ENCODE measurements at regions not wholly inside any gene's neighbourhood (a gene's known extent, or its start where the extent isn't known, plus 50 kb on each side); places are given as distances from the start of the nearest gene placed in this dataset.

DNA sequence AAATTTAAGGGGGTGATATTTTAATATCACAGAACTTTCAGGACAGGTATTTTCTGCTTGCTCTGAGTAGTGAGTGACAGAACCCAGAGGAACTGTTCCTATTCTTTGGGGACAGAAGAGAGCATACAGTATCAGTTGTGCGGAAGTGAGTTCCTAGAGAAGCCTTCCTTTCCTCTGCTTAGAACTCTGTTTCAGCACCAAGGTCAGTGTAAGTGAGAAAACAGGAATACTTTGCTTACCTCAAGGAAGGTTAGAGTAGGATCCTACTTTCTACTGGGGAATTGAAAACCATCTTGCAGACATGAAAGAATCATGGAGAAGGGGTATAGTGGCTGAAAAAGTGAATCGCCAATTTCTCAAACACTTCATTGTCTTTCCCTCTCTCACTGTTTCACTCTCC is 542.4 kb downstream of the SQOR start (continued):
- TF ChIP-seq, protein P1, sequence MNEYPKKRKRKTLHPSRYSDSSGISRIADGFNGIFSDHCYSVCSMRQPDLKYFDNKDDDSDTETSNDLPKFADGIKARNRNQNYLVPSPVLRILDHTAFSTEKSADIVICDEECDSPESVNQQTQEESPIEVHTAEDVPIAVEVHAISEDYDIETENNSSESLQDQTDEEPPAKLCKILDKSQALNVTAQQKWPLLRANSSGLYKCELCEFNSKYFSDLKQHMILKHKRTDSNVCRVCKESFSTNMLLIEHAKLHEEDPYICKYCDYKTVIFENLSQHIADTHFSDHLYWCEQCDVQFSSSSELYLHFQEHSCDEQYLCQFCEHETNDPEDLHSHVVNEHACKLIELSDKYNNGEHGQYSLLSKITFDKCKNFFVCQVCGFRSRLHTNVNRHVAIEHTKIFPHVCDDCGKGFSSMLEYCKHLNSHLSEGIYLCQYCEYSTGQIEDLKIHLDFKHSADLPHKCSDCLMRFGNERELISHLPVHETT (CRISPR knock-in tag; conservative IDR thresholded peaks at IDR 0.05) = no peak

DNA sequence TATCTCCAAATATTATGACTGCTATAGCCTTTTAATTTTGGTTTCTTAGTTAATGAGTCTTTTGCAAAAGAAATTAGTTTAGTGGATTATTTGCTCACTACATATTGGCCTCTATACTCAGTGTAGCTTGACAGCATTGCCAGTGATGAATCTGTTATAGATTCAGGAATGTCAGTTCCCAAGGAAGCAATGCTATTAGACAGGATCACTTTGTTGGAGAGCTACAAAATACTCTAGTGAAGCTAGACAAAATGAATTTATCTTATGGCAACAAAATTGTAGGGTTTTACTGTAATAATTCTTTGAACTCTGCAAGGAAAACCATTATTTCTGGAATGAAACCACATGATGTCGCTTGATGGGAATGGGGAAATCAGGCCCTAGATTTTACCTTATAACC is 543.3 kb downstream of the SQOR start:
- Histone ChIP-seq H2AFZ (ENCODE audit: low read length) (no peak overlapping the region), H3K4me2 (ENCODE audit: low read depth, low read length) (no peak overlapping the region), H3K27me3 (ENCODE audit: control insufficient read depth in 1 of 2, insufficient read depth in 2 of 2, low read length in 2 of 2) (no peaks in the 10 kb centered on the region), H3K9me3 (ENCODE audit: low read length) (peaks cover 96% of the 10 kb centered on the region), H3K79me2 (ENCODE audit: insufficient read depth, low read length) (no peaks in the 10 kb centered on the region), H3K4me3 (replicated peaks in 1 of 3; ENCODE audit: insufficient read depth in 1 of 3, low read depth in 2 of 3, low read length in 3 of 3) (no peak overlapping the region), H3K36me3 (replicated peaks in 1 of 2; ENCODE audit: control insufficient read depth in 1 of 2, insufficient read depth in 2 of 2, low read length in 2 of 2) (no peaks in the 10 kb centered on the region), H3K4me1 (ENCODE audit: insufficient read depth, low read length) (no peaks in the 10 kb centered on the region), H3K9ac (ENCODE audit: insufficient read depth, low read depth, low read length) (no peak overlapping the region), H4K20me1 (ENCODE audit: insufficient read depth, low read length) (no peaks in the 10 kb centered on the region), H3K27ac (ENCODE audit: extremely low read length, insufficient read depth, low read length) (no peak overlapping the region)
- CTCF ChIA-PET (ENCODE audit: low intra/inter-chr PET ratio, low total read pairs) = no interaction called here
- no TSS peak for BruUV-seq (replicated peaks)
- FAIRE-seq (no peak), ATAC-seq (no peak), DNase-seq (ENCODE audit: low spot score) (no peak)
- intact Hi-C loops (cut with micrococcal nuclease; ENCODE audit: unreplicated experiment) (no loop called here), in situ Hi-C loops (cut with HindIII; ENCODE audit: extremely low pct_ligation_motif_present, low pct_unique_long_range_greater_than_20kb) (no loop called here)
- WGBS (ENCODE audit: low lambda C conversion rate) = 0% methylated on average over 1 of the region's 1 CpG
- TF ChIP-seq DMAP1 (CRISPR knock-in tag; IDR thresholded peaks at IDR 0.05) = no peak
- POLR2A ChIA-PET = no interaction called here

DNA sequence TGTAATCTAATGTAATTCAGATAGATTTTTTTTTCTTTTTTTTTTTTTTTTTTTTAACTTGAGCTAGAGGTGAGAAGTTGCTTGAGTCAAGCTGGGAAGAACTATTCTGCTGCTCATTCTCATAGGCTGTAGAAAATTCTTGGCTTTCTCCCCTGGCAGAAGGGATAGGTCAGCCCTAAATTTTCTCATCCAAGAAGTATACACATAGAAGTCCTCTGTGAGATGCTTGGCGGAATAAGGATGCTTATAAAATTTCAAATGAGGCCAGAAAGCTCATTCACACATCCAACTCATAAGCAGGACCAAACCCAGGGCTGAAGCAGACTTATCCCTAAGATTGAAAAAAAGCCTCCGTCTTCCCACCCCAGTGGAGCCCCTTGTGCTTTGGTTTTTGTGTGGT is 572.5 kb downstream of the SQOR start:
- Histone ChIP-seq H3K27ac (ENCODE audit: extremely low read length, insufficient read depth, low read length) (no peak overlapping the region), H3K4me1 (ENCODE audit: insufficient read depth, low read length) (no peaks in the 10 kb centered on the region), H3K27me3 (ENCODE audit: control insufficient read depth in 1 of 2, insufficient read depth in 2 of 2, low read length in 2 of 2) (no peaks in the 10 kb centered on the region), H3K4me3 (replicated peaks in 1 of 3; ENCODE audit: insufficient read depth in 1 of 3, low read depth in 2 of 3, low read length in 3 of 3) (no peak overlapping the region), H3K79me2 (ENCODE audit: insufficient read depth, low read length) (no peaks in the 10 kb centered on the region), H3K9ac (ENCODE audit: insufficient read depth, low read depth, low read length) (no peak overlapping the region), H3K9me3 (ENCODE audit: low read length) (peaks cover 68% of the 10 kb centered on the region), H4K20me1 (ENCODE audit: insufficient read depth, low read length) (no peaks in the 10 kb centered on the region), H2AFZ (ENCODE audit: low read length) (no peak overlapping the region), H3K4me2 (ENCODE audit: low read depth, low read length) (no peak overlapping the region), H3K36me3 (replicated peaks in 1 of 2; ENCODE audit: control insufficient read depth in 1 of 2, insufficient read depth in 2 of 2, low read length in 2 of 2) (no peaks in the 10 kb centered on the region)
- BruUV-seq (replicated peaks) = no TSS peak
- CTCF ChIA-PET (ENCODE audit: low intra/inter-chr PET ratio, low total read pairs) = no interaction called here
- TF ChIP-seq ONECUT2 (CRISPR knock-in tag; IDR thresholded peaks at IDR 0.05) (no peak), IRX3 (CRISPR knock-in tag; IDR thresholded peaks at IDR 0.05; ENCODE audit: borderline replicate concordance, low read depth) (no peak), ZNF530 (CRISPR knock-in tag; IDR thresholded peaks at IDR 0.05; ENCODE audit: low read depth) (no peak), ZNF263 (CRISPR knock-in tag; IDR thresholded peaks at IDR 0.05) (no peak), MED13 (CRISPR knock-in tag; IDR thresholded peaks at IDR 0.05) (no peak)
- TF ChIP-seq, protein P2, sequence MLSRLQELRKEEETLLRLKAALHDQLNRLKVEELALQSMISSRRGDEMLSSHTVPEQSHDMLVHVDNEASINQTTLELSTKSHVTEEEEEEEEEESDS (CRISPR knock-in tag; IDR thresholded peaks at IDR 0.05; ENCODE audit: borderline replicate concordance) = no peak
- TF ChIP-seq, protein P3, sequence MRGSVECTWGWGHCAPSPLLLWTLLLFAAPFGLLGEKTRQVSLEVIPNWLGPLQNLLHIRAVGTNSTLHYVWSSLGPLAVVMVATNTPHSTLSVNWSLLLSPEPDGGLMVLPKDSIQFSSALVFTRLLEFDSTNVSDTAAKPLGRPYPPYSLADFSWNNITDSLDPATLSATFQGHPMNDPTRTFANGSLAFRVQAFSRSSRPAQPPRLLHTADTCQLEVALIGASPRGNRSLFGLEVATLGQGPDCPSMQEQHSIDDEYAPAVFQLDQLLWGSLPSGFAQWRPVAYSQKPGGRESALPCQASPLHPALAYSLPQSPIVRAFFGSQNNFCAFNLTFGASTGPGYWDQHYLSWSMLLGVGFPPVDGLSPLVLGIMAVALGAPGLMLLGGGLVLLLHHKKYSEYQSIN (CRISPR knock-in tag; IDR thresholded peaks at IDR 0.05; ENCODE audit: borderline replicate concordance) = no peak
- POLR2A ChIA-PET = no interaction called here
- WGBS (ENCODE audit: low lambda C conversion rate) = 3% methylated on average over 2 of the region's 2 CpGs
- FAIRE-seq = no peak
- no peak for ATAC-seq
- in situ Hi-C loops (cut with HindIII; ENCODE audit: extremely low pct_ligation_motif_present, low pct_unique_long_range_greater_than_20kb) = no loop called here
- no peak for DNase-seq (ENCODE audit: low spot score)
- intact Hi-C loops (cut with micrococcal nuclease; ENCODE audit: unreplicated experiment) = no loop called here
